ENCODE measurements at regions not wholly inside any gene's neighbourhood (a gene's known extent, or its start where the extent isn't known, plus 50 kb on each side); places are given as distances from the start of the nearest gene placed in this dataset.

- TF ChIP-seq, protein P1, sequence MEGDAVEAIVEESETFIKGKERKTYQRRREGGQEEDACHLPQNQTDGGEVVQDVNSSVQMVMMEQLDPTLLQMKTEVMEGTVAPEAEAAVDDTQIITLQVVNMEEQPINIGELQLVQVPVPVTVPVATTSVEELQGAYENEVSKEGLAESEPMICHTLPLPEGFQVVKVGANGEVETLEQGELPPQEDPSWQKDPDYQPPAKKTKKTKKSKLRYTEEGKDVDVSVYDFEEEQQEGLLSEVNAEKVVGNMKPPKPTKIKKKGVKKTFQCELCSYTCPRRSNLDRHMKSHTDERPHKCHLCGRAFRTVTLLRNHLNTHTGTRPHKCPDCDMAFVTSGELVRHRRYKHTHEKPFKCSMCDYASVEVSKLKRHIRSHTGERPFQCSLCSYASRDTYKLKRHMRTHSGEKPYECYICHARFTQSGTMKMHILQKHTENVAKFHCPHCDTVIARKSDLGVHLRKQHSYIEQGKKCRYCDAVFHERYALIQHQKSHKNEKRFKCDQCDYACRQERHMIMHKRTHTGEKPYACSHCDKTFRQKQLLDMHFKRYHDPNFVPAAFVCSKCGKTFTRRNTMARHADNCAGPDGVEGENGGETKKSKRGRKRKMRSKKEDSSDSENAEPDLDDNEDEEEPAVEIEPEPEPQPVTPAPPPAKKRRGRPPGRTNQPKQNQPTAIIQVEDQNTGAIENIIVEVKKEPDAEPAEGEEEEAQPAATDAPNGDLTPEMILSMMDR (IDR thresholded peaks at IDR 0.05): no peak
- no peak for TF ChIP-seq EP300 (IDR thresholded peaks at IDR 0.05; ENCODE audit: low read depth)
Observed at GRCh38 chrX:11952176-11952720, 186.0 kb upstream of the FRMPD4 start.

Data from transverse colon (tissue), 3 donors.